RWPE1 (cell line): ENCODE measurements at regions not wholly inside any gene's neighbourhood (a gene's known extent, or its start where the extent isn't known, plus 50 kb on each side); places are given as distances from the start of the nearest gene placed in this dataset.
"Not testable (repeated sequence)": the region's sequence is repeated elsewhere in the genome, so short reads cannot be mapped to it uniquely, and the experiment has no call there.

Source experiments
- CTCF ChIA-PET: fragments of 350-600 bp; sonication (Branson Sonifier 250); formaldehyde crosslinking; extraction: SDS; loops from one replicate; lab custom pipeline; 2021; lab: Yijun Ruan, JAX
- POLR2A ChIA-PET: fragments of 400-600 bp; formaldehyde crosslinking; extraction: SDS; loops from one replicate; lab custom pipeline; 2020; ENCODE audit warnings: antibody characterized with exemption; ENCODE audit not compliant: low non-redundant PET; lab: Yijun Ruan, JAX
- DNase-seq: peaks from one replicate; pipeline ENCODE4 v3.0.0; 2012; ENCODE audit warnings: low spot score
- H3K27ac ChIP-seq: fragments of 450-650 bp; 2 replicates; pipeline ENCODE4 v1.5.1; 2017
- TF ChIP-seq, protein P1 (sequence below): fragments of 450-650 bp; conservative IDR thresholded peaks from 2 replicates; pipeline ENCODE4 v1.5.1; 2017; ENCODE audit warnings: low read depth, mild to moderate bottlenecking

DNA sequence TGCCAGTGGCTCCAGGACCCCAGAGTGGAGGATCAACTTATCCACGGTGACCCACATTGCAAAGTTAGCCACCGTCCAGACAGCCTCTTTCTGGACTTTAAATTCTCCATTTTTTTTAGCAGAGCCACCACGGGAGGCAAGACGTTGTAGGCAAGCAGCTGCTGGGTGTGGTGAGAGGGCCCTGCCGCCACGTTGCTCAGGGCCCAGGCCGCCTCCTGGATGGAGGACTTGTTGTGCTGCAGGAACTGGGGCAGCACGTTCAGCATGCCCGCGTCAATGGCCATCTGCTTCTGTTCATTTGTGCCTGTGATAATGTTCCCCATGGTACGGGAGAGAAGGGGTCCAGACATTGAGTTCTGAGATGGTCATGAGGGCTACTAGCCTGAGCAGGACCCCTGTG is 114.3 kb upstream of the POC5 start:
- no peak for DNase-seq
- no peak overlapping the region for H3K27ac ChIP-seq
- POLR2A ChIA-PET = no interaction called here
- TF ChIP-seq, protein P1, sequence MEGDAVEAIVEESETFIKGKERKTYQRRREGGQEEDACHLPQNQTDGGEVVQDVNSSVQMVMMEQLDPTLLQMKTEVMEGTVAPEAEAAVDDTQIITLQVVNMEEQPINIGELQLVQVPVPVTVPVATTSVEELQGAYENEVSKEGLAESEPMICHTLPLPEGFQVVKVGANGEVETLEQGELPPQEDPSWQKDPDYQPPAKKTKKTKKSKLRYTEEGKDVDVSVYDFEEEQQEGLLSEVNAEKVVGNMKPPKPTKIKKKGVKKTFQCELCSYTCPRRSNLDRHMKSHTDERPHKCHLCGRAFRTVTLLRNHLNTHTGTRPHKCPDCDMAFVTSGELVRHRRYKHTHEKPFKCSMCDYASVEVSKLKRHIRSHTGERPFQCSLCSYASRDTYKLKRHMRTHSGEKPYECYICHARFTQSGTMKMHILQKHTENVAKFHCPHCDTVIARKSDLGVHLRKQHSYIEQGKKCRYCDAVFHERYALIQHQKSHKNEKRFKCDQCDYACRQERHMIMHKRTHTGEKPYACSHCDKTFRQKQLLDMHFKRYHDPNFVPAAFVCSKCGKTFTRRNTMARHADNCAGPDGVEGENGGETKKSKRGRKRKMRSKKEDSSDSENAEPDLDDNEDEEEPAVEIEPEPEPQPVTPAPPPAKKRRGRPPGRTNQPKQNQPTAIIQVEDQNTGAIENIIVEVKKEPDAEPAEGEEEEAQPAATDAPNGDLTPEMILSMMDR = no peak
- CTCF ChIA-PET = interaction anchor here (0.6 kb wide), 1 partner anchor 104 kb away, joined by 3 read pairs; no protein-coding TSS in a partner anchor

DNA sequence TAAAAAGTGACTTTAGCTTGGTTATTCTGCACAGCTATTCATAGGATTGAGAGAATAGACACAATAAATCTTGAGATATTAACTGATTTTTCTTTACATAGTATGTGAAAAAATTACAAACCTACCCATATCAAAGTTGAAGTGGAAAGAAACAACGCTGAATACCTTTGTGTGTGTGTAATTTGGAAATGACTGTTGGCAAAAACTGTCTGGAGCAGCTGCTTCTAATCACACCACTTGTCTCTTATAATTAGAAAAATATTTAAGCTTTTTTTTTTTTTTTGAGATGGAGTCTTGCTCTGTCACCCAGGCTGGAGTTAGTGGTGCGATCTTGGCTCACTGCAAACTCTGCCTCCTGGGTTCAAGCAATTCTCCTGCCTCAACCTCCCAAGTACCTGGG is 110.8 kb upstream of the POC5 start:
- no peak overlapping the region for H3K27ac ChIP-seq
- DNase-seq = no peak
- POLR2A ChIA-PET = no interaction called here
- TF ChIP-seq, protein P1 = no peak
- CTCF ChIA-PET = no interaction called here

DNA sequence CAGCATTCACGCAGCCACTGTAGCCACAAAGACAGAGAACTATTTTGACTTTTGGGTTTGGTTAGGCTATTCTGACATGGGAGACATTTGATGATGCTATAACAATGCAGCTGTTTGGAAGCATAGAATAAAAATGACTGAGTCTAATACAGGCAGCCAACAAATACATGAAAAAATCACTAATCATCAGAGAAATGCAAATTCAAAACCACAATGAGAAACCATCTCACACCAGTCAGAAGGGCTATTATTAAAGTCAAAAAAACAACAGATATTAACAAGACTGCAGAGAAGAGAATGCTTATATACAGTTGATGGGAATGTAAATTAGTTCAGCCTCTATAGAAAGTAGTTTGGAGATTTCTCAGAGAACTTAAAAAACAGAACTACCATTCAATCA is 107.1 kb upstream of the POC5 start:
- POLR2A ChIA-PET = no interaction called here
- no peak for DNase-seq
- TF ChIP-seq, protein P1 = no peak

DNA sequence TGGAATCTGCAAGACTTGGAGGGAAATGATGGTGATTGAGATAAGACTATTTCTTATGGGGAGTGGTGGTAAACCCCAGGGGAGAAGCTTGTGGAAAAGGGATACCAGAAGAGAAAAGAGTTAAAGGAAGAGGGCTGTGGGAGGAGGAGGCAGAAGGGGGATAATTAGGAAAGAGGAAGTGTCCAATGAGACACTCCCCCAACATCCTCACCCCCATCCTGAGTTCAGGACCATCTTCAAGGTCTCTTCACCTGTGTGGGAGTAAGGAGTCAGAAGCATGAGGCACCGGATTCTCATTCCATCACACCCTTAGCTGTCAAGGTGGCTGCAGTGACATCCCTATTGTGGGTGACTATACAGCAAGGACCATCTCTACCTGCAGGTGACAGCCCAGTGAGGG is 106.6 kb upstream of the POC5 start:
- H3K27ac ChIP-seq = no peak overlapping the region
- TF ChIP-seq, protein P1 = no peak
- ChIA-PET POLR2A (no interaction called here), CTCF (interaction anchor here (0.6 kb wide), 1 partner anchor 430 kb away, joined by 8 read pairs; no protein-coding TSS in a partner anchor)
- no peak for DNase-seq

More for the DNA sequence above, 107.1 kb upstream of the POC5 start:
- CTCF ChIA-PET = interaction anchor here (0.6 kb wide), 1 partner anchor 429 kb away, joined by 8 read pairs; no protein-coding TSS in a partner anchor
- H3K27ac ChIP-seq = no peak overlapping the region

DNA sequence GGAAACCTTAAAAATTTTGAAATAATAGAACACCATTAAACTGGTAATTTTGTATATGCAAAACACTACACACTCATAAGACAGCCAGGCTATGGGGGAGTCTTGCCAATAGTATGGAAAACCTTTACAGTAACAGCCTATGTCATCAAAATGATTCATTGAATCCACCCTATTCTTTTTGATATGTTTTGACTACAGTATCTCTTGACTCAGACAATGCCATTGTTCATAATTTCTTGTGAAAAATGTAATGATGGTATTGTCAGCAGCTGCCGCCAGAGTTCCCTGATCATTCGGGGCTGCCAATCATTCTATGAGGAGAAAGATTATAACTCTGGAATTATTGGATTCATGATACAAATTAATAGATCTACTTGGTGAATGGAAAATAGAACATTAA is 101.4 kb upstream of the POC5 start:
- no peak for DNase-seq
- TF ChIP-seq, protein P1 = no peak
- POLR2A ChIA-PET = no interaction called here
- H3K27ac ChIP-seq = no peak overlapping the region
- CTCF ChIA-PET = no interaction called here

DNA sequence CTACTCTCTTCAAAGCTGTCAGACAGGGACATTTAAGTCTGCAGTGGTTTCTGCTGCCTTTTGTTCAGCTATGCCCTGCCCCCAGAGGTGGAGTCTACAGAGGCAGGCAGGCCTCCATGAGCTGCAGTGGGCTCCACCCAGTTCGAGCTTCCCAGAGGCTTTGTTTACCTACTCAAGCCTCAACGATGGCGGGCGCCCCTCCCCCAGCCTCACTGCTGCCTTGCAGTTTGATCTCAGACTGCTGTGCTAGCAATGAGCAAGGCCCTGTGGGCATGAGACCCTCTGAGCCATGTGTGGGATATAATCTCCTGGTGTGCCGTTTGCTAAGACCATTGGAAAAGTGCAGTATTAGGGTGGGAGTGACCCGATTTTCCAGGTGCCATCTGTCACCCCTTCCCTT is 82.5 kb upstream of the POC5 start:
- CTCF ChIA-PET, H3K27ac ChIP-seq, POLR2A ChIA-PET, DNase-seq: not testable (repeated sequence)

DNA sequence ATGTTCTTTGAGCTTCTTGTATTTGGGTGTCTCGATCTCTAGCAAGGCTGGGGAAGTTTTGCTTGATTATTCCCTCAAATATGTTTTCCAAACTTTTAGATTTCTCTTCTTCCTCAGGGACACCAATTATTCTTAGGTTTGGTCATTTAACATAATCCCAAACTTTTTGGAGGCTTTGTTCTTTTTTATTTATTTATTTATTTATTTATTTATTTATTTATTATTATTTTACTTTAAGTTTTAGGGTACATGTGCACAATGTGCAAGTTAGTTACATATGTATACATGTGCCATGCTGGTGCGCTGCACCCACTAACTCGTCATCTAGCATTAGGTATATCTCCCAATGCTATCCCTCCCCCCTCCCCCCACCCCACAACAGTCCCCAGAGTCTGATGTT is 52.1 kb upstream of the POC5 start:
- CTCF ChIA-PET = interaction anchor here (0.7 kb wide), 1 partner anchor 284 kb away, joined by 3 read pairs; no protein-coding TSS in a partner anchor
- DNase-seq, H3K27ac ChIP-seq, POLR2A ChIA-PET: not testable (repeated sequence)
